Prostate gland (tissue), 2 donors: ENCODE measurements at regions not wholly inside any gene's neighbourhood (a gene's known extent, or its start where the extent isn't known, plus 50 kb on each side); places are given as distances from the start of the nearest gene placed in this dataset.

Source experiments
- CTCF ChIP-seq, 4 experiments: fragments of 200-600 bp in 2 of 4; fragments of 450-650 bp in 2 of 4; sonication (generic) in 2 of 4; IDR thresholded peaks; 1 replicate in 3 of 4; 2 replicates in 1 of 4; pipeline ENCODE4 v1.5.1; 2016 to 2019; ENCODE audit warnings: antibody characterized with exemption in 4 of 4, mild to moderate bottlenecking in 2 of 4, moderate library complexity in 2 of 4
- POLR2A ChIP-seq: fragments of 450-650 bp; IDR thresholded peaks from one replicate; pipeline ENCODE4 v1.6.1; 2016; ENCODE audit warnings: antibody characterized with exemption, mild to moderate bottlenecking

DNA sequence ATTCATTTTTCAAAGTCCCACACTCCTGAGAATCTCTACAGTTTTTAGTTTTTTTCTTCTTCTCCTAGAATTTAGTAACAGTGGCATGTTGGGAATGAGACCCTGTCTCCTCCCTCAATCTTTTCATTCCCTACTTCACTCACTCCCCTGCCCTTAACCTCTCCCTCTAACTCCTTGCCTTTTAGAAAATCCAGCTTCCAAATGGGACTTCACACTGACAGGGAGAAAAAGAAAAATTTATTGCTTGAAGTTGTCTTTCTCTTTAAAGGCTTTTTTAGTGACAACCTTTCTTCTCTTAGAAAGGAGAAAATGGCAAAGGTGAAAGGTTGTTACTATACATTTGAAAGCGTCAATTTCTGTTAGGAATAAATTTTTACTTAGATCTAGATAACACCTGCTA, 359.2 kb downstream of the CDH7 start:
- TF ChIP-seq CTCF (IDR thresholded peaks at IDR 0.05) (no peak), POLR2A (no peak)
